Prostate gland (tissue), 2 donors: ENCODE measurements at regions not wholly inside any gene's neighbourhood (a gene's known extent, or its start where the extent isn't known, plus 50 kb on each side); places are given as distances from the start of the nearest gene placed in this dataset.

Experiments used
- DNase-seq: peaks from one replicate; pipeline ENCODE4 v3.0.0-alpha.2; 2019; ENCODE audit warnings: low spot score
- H3K27ac ChIP-seq, 2 donors: fragments of 200-600 bp; sonication (generic); 2 replicates each; pipeline ENCODE4 v1.5.1; 2017 to 2019
- H3K27me3 ChIP-seq: fragments of 200-600 bp; sonication (generic); replicated peaks from 2 replicates; pipeline ENCODE4 v1.5.1; 2019; ENCODE audit not compliant: insufficient read depth
- H3K36me3 ChIP-seq, 2 donors: fragments of 200-600 bp; sonication (generic); 1 replicate in 1 of 2; 2 replicates in 1 of 2; pipeline versions ENCODE4 v1.5.1 to v1.8.1; 2017 to 2019
- H3K4me1 ChIP-seq: fragments of 200-600 bp; sonication (generic); replicated peaks from 2 replicates; pipeline ENCODE4 v1.5.1; 2019
- H3K4me3 ChIP-seq, 2 donors: fragments of 200-600 bp; sonication (generic); 2 replicates each; pipeline ENCODE4 v1.5.1; 2017 to 2019
- H3K9me3 ChIP-seq: fragments of 200-600 bp; sonication (generic); 2 replicates; pipeline ENCODE4 v1.5.1; 2017
- POLR2A ChIP-seq: fragments of 450-650 bp; IDR thresholded peaks from one replicate; pipeline ENCODE4 v1.6.1; 2016; ENCODE audit warnings: antibody characterized with exemption, mild to moderate bottlenecking
- POLR2AphosphoS5 ChIP-seq: sonication (generic); formaldehyde crosslinking; IDR thresholded peaks from one replicate; pipeline ENCODE4 v1.6.1; 2017; ENCODE audit warnings: antibody characterized with exemption
- WGBS: methylation state at CpG from one replicate; pipeline ENCODE4 v1.1.5; 2018; 5-methylcytosine and 5-hydroxymethylcytosine counted together
- intact Hi-C: fragments of 100-400 bp; cut with DNase I; formaldehyde crosslinking; loops from one replicate; pipeline ENCODE4 v1.14.2; 2022
- TF ChIP-seq, protein P1 (sequence below), 4 experiments: fragments of 200-600 bp in 2 of 4; fragments of 450-650 bp in 2 of 4; sonication (generic) in 2 of 4; IDR thresholded peaks; 1 replicate in 3 of 4; 2 replicates in 1 of 4; pipeline ENCODE4 v1.5.1; 2016 to 2019; ENCODE audit warnings: antibody characterized with exemption in 4 of 4, mild to moderate bottlenecking in 2 of 4, moderate library complexity in 2 of 4

DNA sequence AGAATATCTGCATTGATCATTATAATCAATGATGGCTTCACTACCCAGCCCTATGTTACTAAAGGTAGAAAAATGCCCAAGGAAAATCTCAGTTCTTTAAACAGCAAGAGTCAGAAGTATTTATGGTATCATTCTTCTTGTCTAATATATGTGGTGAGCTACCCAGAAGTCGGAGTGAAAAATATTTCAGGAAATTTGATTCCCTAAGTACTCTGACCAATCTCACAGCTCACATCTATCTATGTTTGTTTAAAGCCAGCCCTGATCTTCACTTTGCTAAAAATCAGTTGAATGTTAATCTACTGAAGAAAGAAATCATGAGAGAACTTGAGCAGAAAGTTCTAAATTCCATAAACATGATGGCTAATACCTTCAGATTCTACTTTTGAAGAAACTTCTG lies 522.9 kb upstream of the SLIT2 start:
- H3K27me3 ChIP-seq: no peaks in the 10 kb centered on the region
- H3K4me1 ChIP-seq: no peaks in the 10 kb centered on the region
- H3K27ac ChIP-seq: no peak overlapping the region
- no peaks in the 10 kb centered on the region for H3K36me3 ChIP-seq
- DNase-seq: no peak
- no peak overlapping the region for H3K4me3 ChIP-seq
- WGBS: 16% methylated on average over 1 of the region's 1 CpG
- H3K9me3 ChIP-seq: no peaks in the 10 kb centered on the region
- TF ChIP-seq, protein P1, sequence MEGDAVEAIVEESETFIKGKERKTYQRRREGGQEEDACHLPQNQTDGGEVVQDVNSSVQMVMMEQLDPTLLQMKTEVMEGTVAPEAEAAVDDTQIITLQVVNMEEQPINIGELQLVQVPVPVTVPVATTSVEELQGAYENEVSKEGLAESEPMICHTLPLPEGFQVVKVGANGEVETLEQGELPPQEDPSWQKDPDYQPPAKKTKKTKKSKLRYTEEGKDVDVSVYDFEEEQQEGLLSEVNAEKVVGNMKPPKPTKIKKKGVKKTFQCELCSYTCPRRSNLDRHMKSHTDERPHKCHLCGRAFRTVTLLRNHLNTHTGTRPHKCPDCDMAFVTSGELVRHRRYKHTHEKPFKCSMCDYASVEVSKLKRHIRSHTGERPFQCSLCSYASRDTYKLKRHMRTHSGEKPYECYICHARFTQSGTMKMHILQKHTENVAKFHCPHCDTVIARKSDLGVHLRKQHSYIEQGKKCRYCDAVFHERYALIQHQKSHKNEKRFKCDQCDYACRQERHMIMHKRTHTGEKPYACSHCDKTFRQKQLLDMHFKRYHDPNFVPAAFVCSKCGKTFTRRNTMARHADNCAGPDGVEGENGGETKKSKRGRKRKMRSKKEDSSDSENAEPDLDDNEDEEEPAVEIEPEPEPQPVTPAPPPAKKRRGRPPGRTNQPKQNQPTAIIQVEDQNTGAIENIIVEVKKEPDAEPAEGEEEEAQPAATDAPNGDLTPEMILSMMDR (IDR thresholded peaks at IDR 0.05): no peak
- intact Hi-C loops: no loop called here

DNA sequence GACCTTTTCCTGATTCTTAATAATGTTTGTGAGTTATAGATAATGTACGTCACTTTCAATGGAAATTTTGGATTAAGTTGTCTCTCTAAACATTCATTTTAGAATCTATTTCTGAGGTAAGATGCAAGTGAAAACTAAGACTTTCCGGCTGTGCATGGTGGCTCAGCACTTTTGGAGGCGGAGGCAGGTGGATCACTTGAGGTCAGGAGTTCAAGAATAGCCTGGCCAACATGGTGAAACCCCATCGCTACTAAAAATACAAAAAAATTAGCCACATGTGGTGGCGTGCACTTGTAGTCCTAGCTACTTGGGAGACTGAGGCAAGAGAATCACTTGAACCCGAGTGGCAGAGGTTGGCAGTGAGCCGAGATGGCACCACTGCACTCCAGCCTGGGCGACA lies 524.6 kb upstream of the SLIT2 start:
- Histone ChIP-seq H3K27me3 (no peaks in the 10 kb centered on the region), H3K36me3 (no peaks in the 10 kb centered on the region), H3K27ac (no peak overlapping the region), H3K4me1 (no peaks in the 10 kb centered on the region), H3K9me3 (no peaks in the 10 kb centered on the region), H3K4me3 (no peak overlapping the region)
- no peak for TF ChIP-seq POLR2A
- TF ChIP-seq, protein P1 (IDR thresholded peaks at IDR 0.05): no peak
- no peak for TF ChIP-seq POLR2AphosphoS5
- DNase-seq: no peak
- intact Hi-C loops: no loop called here
- 89% methylated on average over 8 of the region's 8 CpGs for WGBS

DNA sequence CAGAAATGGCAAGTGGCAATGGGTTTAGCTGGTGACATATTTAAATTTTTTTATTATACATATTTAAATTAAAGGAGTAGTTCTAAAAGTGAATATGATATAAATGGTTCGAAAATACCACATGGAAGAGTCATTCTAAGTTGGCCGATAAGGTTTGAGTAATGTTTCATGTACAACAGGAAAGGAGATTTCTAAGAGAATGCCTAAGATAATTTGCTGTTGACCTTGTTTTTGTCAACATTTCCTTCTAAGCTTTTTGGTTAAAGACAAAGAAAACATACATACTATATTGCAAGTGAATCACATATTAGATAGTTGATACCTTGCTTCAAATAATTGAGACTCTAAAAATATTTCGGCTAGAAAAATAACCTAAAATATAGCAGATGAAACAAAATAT lies 526.6 kb upstream of the SLIT2 start:
- TF ChIP-seq POLR2AphosphoS5: no peak
- TF ChIP-seq POLR2A: no peak
- TF ChIP-seq, protein P1 (IDR thresholded peaks at IDR 0.05): no peak
- H3K4me3 ChIP-seq: no peak overlapping the region
- H3K27ac ChIP-seq: no peak overlapping the region
- no peaks in the 10 kb centered on the region for H3K9me3 ChIP-seq
- intact Hi-C loops: no loop called here
- no peaks in the 10 kb centered on the region for H3K4me1 ChIP-seq
- H3K36me3 ChIP-seq: no peaks in the 10 kb centered on the region
- no peak for DNase-seq
- H3K27me3 ChIP-seq: no peaks in the 10 kb centered on the region
- 94% methylated on average over 3 of the region's 3 CpGs for WGBS

DNA sequence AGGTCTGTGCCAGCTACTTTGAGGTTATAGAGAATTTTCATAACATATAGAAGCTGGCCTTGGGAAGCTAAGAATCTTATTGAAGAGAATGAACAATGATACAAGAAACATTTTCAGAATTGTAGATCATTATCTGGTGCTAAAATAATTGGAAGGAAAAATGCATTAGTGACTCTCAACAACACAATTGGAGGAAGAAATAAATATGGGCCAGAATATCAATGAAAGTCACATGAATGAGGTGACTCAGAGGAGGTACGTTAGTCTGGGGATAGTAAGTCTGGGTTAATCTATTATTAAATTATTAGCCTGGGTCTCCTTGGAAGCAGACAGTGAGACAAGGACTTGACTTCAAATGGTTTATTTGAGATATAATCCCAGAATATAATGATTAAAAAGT lies 529.3 kb upstream of the SLIT2 start:
- no peak for DNase-seq
- Histone ChIP-seq H3K4me3 (no peak overlapping the region), H3K36me3 (no peaks in the 10 kb centered on the region), H3K27ac (no peak overlapping the region), H3K27me3 (no peaks in the 10 kb centered on the region), H3K9me3 (no peaks in the 10 kb centered on the region), H3K4me1 (no peaks in the 10 kb centered on the region)
- TF ChIP-seq POLR2AphosphoS5 (no peak), POLR2A (no peak)
- TF ChIP-seq, protein P1 (IDR thresholded peaks at IDR 0.05): no peak
- WGBS: 63% methylated on average over 1 of the region's 1 CpG
- intact Hi-C loops: no loop called here

DNA sequence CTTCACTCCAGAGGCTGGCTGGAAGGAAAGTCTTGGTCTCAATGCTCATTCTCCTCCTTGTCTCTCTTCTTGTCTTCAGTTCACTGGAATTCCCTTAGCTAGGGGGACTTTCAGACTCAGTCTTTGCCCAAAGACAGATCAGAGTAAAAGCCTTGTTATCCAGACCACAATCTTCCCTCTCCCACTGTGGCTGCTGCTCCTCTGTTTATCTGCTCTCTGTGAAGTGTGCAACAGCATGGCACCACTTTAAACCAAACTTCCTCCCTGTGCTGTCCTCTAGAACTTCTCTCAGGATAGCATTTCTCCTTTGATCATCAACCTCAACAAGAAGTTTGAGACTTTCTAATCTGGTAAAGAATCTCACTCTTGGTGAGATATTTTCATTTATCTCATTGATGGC lies 530.1 kb upstream of the SLIT2 start:
- Histone ChIP-seq H3K4me3 (no peak overlapping the region), H3K4me1 (no peaks in the 10 kb centered on the region), H3K36me3 (no peaks in the 10 kb centered on the region), H3K27ac (no peak overlapping the region), H3K27me3 (no peaks in the 10 kb centered on the region), H3K9me3 (no peaks in the 10 kb centered on the region)
- no peak for TF ChIP-seq POLR2A
- no peak for TF ChIP-seq POLR2AphosphoS5
- TF ChIP-seq, protein P1 (IDR thresholded peaks at IDR 0.05): no peak
- intact Hi-C loops: no loop called here
- no peak for DNase-seq
